HG03439 (cell line): ENCODE measurements at regions not wholly inside any gene's neighbourhood (a gene's known extent, or its start where the extent isn't known, plus 50 kb on each side); places are given as distances from the start of the nearest gene placed in this dataset.
"Not testable (repeated sequence)": the region's sequence is repeated elsewhere in the genome, so short reads cannot be mapped to it uniquely, and the experiment has no call there.

Experiments
- ATAC-seq: cut with Tn5 transposase; IDR thresholded peaks from one replicate; pipeline ENCODE4 v1.9.1; 2021; ENCODE audit warnings: mild to moderate bottlenecking, moderate library complexity; ENCODE audit not compliant: unreplicated experiment

DNA sequence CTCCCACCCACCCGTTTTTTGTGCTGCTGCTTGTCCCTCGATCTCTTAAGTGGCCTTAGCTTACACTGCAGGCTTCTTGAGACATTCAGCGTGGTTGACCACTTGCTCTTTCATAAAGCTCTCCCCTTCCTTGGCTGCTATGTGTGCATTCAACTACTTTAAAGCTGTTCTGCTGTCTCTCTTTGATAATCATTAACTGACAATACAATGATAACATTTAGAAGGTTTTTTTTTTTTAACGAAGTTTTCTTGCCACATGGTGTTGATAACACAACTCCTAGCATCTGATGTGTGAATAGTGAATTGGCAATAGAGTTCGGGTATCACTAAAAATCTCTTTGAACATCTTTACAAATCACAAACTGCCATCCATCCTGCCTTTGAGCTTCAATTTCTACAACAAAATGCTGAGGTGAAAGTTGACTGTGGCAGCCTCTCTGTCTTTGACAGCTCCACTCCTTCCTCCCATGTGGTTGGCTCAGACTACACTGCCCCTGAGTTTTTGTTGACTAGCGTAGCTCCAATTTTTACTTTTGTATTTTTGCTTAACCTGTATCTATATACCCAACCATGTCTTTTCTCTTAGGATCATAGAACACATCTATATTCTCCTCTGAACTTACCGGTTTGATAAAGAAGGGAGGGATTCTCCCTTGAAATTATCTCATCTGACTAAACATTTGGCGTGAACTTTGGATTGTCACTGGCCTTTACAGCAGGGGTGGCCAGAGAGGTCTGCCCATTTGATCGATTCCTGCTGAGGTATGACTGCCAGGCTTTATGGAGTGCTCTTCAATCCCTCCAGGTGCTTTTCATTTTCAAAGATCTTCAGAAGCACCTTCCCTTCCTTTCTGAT lies 409.4 kb upstream of the CD180 start:
- no peak for ATAC-seq

GRCh38 chr5:67591491-67591890 lies 394.9 kb upstream of the CD180 start:
- no peak for ATAC-seq

- no peak for ATAC-seq
These were observed 391.8 kb upstream of the CD180 start for GRCh38 chr5:67588389-67588788.

DNA sequence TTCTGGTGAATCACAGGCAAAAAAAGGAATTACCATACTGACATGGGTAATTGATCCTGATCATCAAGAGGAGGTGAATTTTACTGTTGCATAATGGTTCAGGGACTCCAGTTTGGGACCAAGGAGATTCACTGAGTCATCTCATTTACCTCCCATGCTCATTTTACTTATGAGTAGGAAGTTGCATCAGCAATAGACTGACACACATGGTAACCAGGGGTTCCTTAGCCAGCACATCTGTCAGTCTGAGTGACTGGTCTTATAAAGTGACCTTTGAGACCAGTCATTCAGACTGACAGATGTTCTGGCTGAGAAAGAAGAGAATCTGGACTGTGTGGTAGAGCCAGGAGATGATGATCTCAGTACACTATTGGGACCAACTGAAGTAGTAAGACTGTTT lies 384.6 kb upstream of the CD180 start:
- ATAC-seq = no peak

GRCh38 chr5:67578011-67578410 lies 381.4 kb upstream of the CD180 start:
- ATAC-seq = no peak

GRCh38 chr5:67577424-67577823 lies 380.8 kb upstream of the CD180 start:
- ATAC-seq = no peak

GRCh38 chr5:67576112-67576511 lies 379.5 kb upstream of the CD180 start:
- no peak for ATAC-seq

GRCh38 chr5:67575087-67575486 lies 378.5 kb upstream of the CD180 start:
- ATAC-seq = no peak

GRCh38 chr5:67561151-67561932 lies 364.7 kb upstream of the CD180 start:
- ATAC-seq = no peak

DNA sequence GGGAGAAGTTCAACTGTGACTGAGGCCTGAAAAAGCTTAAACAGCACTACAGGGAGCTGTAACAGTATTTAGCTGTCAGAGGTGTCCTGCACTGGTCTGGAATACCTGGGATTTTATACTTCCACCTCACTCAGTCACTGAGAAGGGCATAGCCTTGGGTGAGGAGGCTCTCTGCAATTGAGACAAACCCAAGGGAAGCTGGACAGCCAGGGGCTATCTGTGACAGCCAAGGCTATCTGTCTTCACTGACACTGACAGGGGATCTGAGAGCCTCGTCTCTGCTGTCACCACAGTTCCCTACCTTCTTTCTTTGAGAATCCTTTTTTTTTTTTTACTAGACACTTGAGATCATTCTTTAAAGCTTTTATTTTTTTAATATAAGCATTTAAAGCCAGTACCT lies 356.2 kb upstream of the CD180 start:
- ATAC-seq = no peak

DNA sequence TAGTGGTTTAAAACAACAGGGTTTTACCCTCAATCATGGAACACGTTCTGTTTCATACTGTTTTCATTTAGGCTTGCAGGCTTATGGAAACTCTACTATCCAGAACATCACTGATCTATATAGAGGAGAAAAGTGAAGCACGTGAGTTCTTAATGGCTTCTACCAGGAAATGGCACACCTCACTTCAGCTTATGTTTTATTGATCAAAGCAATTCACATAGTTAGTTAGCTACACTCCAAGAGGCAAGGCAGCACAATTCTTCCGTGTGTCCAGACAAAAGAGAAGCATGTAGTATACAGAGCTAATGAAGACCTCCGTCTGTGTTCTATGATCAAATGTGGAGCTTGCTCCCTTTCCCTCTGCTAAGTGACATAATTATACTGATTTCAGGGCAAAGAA lies 353.3 kb upstream of the CD180 start:
- no peak for ATAC-seq

- ATAC-seq = no peak
These were observed 352.7 kb upstream of the CD180 start for GRCh38 chr5:67549296-67549618.

GRCh38 chr5:67548520-67549295 lies 352.1 kb upstream of the CD180 start:
- ATAC-seq = no peak

DNA sequence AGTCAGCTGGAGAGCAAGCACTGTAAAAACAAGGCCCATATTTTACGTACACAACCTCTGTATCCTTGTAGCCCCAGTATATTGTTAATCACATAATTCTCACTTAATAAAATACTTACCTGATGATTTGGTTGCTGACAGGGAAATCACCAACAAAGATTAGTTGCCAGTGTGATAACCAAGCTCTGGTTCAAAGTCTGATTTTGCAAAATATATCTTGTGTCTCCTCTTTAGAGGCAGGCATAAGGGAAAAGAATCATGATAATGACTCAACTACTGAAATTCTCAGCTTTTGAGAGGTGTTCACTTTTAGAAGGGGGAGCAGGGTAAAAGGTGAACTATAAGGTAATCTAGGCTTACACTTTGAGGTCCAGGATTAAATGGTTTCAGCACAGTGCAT lies 351.1 kb upstream of the CD180 start:
- no peak for ATAC-seq

- not testable (repeated sequence) for ATAC-seq
These were observed 348.3 kb upstream of the CD180 start for GRCh38 chr5:67544942-67545341.

- ATAC-seq = no peak
These were observed 347.2 kb upstream of the CD180 start for GRCh38 chr5:67543720-67544270.

DNA sequence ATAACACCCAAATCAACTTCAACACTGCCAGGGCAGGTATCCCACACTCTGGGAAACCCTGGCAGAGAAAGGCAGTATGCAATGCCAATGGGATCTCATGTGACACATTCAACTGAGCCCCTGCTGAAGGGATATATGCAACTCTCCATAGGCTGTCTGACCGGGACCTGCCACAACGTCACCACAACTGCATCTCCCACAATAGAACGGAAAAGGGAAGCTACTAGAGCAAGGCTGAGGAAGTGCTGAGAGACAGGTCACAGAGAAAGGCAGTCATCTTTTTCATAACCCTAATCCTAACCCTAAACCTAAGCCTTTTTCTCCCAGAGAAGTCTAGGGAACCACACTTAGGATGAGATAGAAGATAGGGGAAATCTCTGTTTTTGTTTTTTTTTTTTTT lies 345.9 kb upstream of the CD180 start:
- ATAC-seq = no peak

GRCh38 chr5:67541875-67542274 lies 345.3 kb upstream of the CD180 start:
- ATAC-seq = no peak

DNA sequence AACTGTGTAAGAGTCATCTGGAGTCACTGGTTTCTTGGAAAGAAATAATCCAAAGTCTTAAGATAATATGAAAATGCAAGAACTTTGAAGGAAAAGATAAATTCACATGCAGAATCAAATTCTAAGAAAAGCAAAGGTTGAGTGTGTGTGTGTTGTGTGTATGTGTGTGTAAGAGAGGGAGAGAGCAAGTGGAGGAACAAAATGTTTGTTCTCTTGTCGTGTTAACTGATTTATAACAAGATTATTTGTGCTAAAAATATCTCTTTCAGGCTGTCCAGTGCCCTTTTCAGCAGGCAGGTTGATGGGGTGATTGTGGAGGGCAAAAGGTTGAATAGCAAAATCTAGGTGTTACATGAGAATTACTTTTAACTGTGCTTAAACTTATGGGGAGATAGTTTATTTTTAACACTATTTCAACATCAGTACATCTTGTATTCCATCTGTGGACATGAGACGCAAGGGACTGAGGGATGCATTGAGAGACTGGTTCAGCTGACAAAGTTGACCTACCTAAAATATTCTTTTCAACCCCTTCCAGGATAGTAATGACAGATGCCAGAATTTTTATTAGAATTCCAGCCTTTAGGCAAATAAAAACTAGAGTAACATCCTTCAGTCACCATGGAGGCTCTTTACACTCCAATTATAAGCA lies 342.4 kb upstream of the CD180 start:
- ATAC-seq = no peak

DNA sequence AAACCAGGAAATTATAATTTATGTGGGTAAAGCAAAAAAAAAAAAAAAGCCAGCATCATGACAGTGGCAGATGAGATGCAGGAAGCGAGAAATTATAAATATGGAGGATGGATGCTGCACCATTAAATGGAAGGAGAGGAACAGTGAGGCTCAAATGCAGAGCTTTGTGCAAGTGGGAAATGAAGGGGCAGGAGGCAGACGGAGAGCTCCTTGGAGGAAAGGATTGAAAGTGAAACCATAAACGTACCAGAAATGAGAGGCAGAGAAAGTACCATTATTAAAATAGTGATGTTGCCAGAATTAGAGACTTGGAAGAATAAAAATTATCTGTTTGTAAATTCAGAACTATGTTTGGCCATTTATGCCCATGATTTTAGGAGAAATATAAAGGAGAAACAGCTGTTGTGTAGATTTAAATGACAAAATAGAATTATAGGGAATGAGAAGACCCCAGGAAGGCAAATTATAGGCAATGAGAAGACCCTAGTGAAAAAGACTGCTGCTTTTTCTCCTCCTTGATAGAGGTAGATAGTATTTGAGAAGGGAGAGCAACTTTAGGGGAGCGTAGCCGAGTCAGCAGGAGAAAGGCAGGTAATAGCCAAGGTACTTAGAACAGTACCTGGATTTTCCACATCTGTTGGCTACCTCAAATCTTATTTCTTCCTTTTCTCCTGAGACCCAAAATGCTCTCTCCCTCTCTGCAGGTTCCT lies 341.0 kb upstream of the CD180 start:
- no peak for ATAC-seq
